ENCODE measurements at regions not wholly inside any gene's neighbourhood (a gene's known extent, or its start where the extent isn't known, plus 50 kb on each side); places are given as distances from the start of the nearest gene placed in this dataset.

DNA sequence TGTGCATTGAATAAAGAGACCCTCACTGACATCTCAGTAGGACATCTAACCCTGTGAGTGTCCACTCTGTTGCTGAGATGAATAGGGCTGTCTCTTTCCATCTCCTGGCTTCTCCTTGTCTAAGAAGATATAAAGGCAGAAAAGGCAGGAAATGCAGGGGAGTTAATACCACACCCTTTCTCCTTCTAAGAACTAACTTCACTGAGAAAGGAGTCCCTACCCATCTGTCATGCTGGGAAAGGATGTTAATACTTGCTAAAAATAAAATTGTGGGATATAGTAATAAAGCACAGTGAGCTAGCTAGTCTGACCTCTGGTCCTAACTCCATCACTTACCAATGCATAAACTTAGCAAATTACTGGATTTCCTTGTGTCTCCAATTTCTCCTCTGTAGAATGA lies 213.9 kb upstream of the FIGN start:
- TF ChIP-seq, protein P1, sequence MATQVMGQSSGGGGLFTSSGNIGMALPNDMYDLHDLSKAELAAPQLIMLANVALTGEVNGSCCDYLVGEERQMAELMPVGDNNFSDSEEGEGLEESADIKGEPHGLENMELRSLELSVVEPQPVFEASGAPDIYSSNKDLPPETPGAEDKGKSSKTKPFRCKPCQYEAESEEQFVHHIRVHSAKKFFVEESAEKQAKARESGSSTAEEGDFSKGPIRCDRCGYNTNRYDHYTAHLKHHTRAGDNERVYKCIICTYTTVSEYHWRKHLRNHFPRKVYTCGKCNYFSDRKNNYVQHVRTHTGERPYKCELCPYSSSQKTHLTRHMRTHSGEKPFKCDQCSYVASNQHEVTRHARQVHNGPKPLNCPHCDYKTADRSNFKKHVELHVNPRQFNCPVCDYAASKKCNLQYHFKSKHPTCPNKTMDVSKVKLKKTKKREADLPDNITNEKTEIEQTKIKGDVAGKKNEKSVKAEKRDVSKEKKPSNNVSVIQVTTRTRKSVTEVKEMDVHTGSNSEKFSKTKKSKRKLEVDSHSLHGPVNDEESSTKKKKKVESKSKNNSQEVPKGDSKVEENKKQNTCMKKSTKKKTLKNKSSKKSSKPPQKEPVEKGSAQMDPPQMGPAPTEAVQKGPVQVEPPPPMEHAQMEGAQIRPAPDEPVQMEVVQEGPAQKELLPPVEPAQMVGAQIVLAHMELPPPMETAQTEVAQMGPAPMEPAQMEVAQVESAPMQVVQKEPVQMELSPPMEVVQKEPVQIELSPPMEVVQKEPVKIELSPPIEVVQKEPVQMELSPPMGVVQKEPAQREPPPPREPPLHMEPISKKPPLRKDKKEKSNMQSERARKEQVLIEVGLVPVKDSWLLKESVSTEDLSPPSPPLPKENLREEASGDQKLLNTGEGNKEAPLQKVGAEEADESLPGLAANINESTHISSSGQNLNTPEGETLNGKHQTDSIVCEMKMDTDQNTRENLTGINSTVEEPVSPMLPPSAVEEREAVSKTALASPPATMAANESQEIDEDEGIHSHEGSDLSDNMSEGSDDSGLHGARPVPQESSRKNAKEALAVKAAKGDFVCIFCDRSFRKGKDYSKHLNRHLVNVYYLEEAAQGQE (IDR thresholded peaks at IDR 0.05; ENCODE audit: low read depth): no peak
- TF ChIP-seq, protein P2, sequence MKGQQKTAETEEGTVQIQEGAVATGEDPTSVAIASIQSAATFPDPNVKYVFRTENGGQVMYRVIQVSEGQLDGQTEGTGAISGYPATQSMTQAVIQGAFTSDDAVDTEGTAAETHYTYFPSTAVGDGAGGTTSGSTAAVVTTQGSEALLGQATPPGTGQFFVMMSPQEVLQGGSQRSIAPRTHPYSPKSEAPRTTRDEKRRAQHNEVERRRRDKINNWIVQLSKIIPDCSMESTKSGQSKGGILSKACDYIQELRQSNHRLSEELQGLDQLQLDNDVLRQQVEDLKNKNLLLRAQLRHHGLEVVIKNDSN (IDR thresholded peaks at IDR 0.05): no peak

Measured in Ishikawa (cell line).